ENCODE measurements at regions not wholly inside any gene's neighbourhood (a gene's known extent, or its start where the extent isn't known, plus 50 kb on each side); places are given as distances from the start of the nearest gene placed in this dataset.

GRCh38 chr2:2464643-2465042, 133.6 kb upstream of the MYT1L start:
- Mint-ChIP-seq H3K4me3 (ENCODE audit: unreplicated experiment) (peak overlapping the region; percentile 56), H3K27ac (ENCODE audit: unreplicated experiment) (no peak overlapping the region), H3K9me3 (ENCODE audit: unreplicated experiment) (no peaks in the 10 kb centered on the region), H3K27me3 (ENCODE audit: insufficient read depth, unreplicated experiment) (peaks cover 29% of the 10 kb centered on the region), H3K36me3 (ENCODE audit: insufficient read depth, unreplicated experiment) (no peaks in the 10 kb centered on the region), H3K4me1 (ENCODE audit: low read depth, unreplicated experiment) (no peaks in the 10 kb centered on the region)
- POLR2A ChIA-PET, result no interaction called here
- Histone ChIP-seq H3K36me3 (ENCODE audit: control insufficient read depth, insufficient read depth, low read length) (no peaks in the 10 kb centered on the region), H3K9me3 (no peaks in the 10 kb centered on the region), H3K27me3 (replicated peaks; ENCODE audit: control insufficient read depth, insufficient read depth, low read length) (no peaks in the 10 kb centered on the region; the same call in 1 of the 2 replicates), H3K4me1 (no peaks in the 10 kb centered on the region), H3K4me3 (ENCODE audit: low read depth, low read length) (no peak overlapping the region)
- CTCF ChIA-PET, result no interaction called here
- no peak for DNase-seq
- TF ChIP-seq CTCF (IDR thresholded peaks at IDR 0.05; ENCODE audit: insufficient read depth in 1 of 2, low read depth in 1 of 2, low read length in 1 of 2, severe bottlenecking in 1 of 2, unreplicated experiment in 1 of 2), result no peak
- no TSS peak for BruUV-seq (replicated peaks)
- intact Hi-C loops (cut with micrococcal nuclease; ENCODE audit: unreplicated experiment), result no loop called here

- Mint-ChIP-seq H3K4me3 (ENCODE audit: unreplicated experiment) (peak overlapping the region; percentile 56), H3K27me3 (ENCODE audit: insufficient read depth, unreplicated experiment) (peaks cover 30% of the 10 kb centered on the region), H3K36me3 (ENCODE audit: insufficient read depth, unreplicated experiment) (no peaks in the 10 kb centered on the region), H3K4me1 (ENCODE audit: low read depth, unreplicated experiment) (no peaks in the 10 kb centered on the region), H3K9me3 (ENCODE audit: unreplicated experiment) (no peaks in the 10 kb centered on the region), H3K27ac (ENCODE audit: unreplicated experiment) (no peak overlapping the region)
- H3K4me3 ChIP-seq (ENCODE audit: low read depth, low read length), result no peak overlapping the region
- no TSS peak for BruUV-seq (replicated peaks)
- intact Hi-C loops (cut with micrococcal nuclease; ENCODE audit: unreplicated experiment), result no loop called here
- TF ChIP-seq CTCF (IDR thresholded peaks at IDR 0.05; ENCODE audit: insufficient read depth in 1 of 2, low read depth in 1 of 2, low read length in 1 of 2, severe bottlenecking in 1 of 2, unreplicated experiment in 1 of 2), result no peak
- CTCF ChIA-PET, result no interaction called here
- no peaks in the 10 kb centered on the region for H3K36me3 ChIP-seq (ENCODE audit: control insufficient read depth, insufficient read depth, low read length)
- DNase-seq, result no peak
- H3K9me3 ChIP-seq, result no peaks in the 10 kb centered on the region
- H3K4me1 ChIP-seq, result no peaks in the 10 kb centered on the region
- POLR2A ChIA-PET, result no interaction called here
- no peaks in the 10 kb centered on the region; the same call in 1 of the 2 replicates for H3K27me3 ChIP-seq (replicated peaks; ENCODE audit: control insufficient read depth, insufficient read depth, low read length)
Observed at GRCh38 chr2:2464094-2464493, 133.0 kb upstream of the MYT1L start.

DNA sequence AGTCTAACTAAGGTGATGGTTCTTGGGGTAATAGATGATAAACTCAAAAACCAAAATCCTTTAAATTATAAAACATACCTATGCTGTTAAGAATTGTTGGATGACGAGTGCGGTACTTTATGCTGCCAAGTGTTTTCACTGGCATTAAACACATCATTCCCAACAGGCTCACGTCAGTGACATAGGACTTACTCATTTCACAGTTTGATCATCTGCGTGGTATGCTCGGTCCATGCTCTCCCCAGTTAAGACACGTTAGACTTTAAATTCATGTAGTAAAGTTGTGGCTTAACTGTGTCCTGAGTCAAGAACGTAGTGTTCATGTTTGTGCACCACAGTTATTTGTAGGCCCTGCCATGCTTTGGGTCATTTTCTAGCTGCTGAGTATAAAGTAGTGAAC, 125.6 kb upstream of the MYT1L start:
- no peaks in the 10 kb centered on the region for H3K9me3 Mint-ChIP-seq (ENCODE audit: unreplicated experiment)
- BruUV-seq (replicated peaks), result no TSS peak
- no peaks in the 10 kb centered on the region for H3K36me3 Mint-ChIP-seq (ENCODE audit: insufficient read depth, unreplicated experiment)
- intact Hi-C loops (cut with micrococcal nuclease; ENCODE audit: unreplicated experiment), result no loop called here
- H3K4me1 Mint-ChIP-seq (ENCODE audit: low read depth, unreplicated experiment), result no peaks in the 10 kb centered on the region
- POLR2A ChIA-PET, result no interaction called here
- Histone ChIP-seq H3K9me3 (no peaks in the 10 kb centered on the region), H3K27me3 (replicated peaks; ENCODE audit: control insufficient read depth, insufficient read depth, low read length) (no peaks in the 10 kb centered on the region), H3K4me1 (no peaks in the 10 kb centered on the region), H3K4me3 (ENCODE audit: low read depth, low read length) (no peak overlapping the region), H3K36me3 (ENCODE audit: control insufficient read depth, insufficient read depth, low read length) (no peaks in the 10 kb centered on the region)
- H3K27me3 Mint-ChIP-seq (ENCODE audit: insufficient read depth, unreplicated experiment), result peaks cover 15% of the 10 kb centered on the region
- DNase-seq, result no peak
- TF ChIP-seq CTCF (IDR thresholded peaks at IDR 0.05; ENCODE audit: insufficient read depth in 1 of 2, low read depth in 1 of 2, low read length in 1 of 2, severe bottlenecking in 1 of 2, unreplicated experiment in 1 of 2), result no peak
- no peak overlapping the region for H3K27ac Mint-ChIP-seq (ENCODE audit: unreplicated experiment)
- no peak overlapping the region for H3K4me3 Mint-ChIP-seq (ENCODE audit: unreplicated experiment)
- CTCF ChIA-PET, result no interaction called here

Measured in Caco-2 (cell line).